GDM1 (cell line): ENCODE measurements at regions not wholly inside any gene's neighbourhood (a gene's known extent, or its start where the extent isn't known, plus 50 kb on each side); places are given as distances from the start of the nearest gene placed in this dataset.
"Not testable (repeated sequence)": the region's sequence is repeated elsewhere in the genome, so short reads cannot be mapped to it uniquely, and the experiment has no call there.

Experiments used
- DNase-seq: peaks from one replicate; lab custom pipeline; 2025; lab: John Stamatoyannopoulos, UW

GRCh38 chr6:135655055-135655454, 157.5 kb upstream of the AHI1 start:
- DNase-seq = no peak

DNA sequence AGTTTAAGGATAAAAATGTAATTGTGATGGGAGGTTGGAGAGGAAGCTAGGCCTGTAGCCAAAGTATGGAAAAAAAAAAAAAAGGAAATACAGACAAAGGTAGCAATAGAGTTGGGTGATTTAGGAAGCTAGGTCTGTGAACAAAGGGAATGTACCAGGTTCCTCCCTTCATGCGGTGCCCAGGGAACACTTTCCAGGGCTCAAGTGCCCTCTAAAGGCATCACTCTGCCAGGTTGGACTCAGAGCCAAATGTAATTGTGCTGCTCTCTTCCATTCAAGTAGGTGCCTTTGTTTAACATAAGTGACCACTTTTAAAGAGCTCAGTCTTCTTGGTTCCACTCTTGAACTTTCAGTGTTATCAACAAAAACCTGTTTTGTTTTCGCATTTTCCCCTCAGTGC, 159.7 kb upstream of the AHI1 start:
- DNase-seq = no peak

DNA sequence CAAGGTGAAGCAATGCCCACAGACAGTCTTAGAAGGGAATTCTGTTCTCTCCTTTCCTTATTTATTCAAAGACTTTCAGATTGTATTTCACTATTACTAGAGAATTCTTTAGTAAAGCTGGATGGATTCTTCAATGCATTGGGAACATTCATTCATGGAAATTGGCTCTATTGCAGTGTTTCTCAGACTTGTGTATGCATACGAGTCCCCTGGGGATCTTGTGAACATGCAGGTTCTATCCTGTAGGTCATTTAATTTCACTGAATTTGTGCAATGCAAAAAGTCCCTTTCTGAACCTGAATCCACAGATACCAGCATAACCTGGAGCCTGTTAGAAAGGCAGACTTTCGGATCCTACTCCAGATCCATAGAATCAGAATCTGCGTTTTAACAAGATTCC, 160.9 kb upstream of the AHI1 start:
- DNase-seq = no peak

DNA sequence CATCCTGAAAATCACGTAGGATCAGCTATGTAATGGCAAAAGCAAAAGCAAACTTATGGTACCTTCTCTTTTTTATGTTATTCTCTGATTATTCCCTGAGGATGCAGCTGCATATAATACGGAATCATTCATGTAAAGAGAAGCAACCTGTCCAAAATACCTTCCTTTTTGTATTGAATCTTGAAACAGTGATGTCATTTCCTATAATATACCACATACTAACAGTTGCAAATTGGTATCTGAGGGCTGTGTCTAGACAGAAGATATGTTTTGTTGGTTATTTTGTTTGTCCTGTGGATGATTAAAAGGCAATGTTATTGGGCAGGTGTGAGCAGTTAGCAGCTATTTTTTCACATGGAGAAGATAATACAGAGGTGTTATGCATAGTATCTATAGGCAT, 161.4 kb upstream of the AHI1 start:
- no peak for DNase-seq

DNA sequence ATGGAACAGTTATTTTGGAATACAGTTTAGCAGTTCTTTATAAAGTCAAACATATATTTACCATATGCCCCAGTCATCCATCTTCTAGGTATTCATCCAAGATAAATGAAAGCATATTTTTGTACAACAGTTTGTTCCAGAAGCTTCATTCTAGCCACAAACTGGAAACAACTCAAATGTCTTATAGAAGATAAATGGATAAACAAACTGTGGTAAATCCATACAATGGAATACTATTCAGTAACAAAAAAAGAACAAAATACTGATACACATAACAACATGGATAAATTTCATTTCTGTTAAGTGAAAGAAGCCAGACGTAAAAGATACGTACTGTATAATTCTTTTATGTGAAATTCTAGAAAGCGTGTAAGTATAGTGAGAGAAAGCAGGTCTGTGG, 167.0 kb upstream of the AHI1 start:
- no peak for DNase-seq

GRCh38 chr6:135665935-135666334, 168.4 kb upstream of the AHI1 start:
- no peak for DNase-seq

- no peak for DNase-seq
Measured at GRCh38 chr6:135667691-135668455, 170.3 kb upstream of the AHI1 start.

- DNase-seq = no peak
Measured at GRCh38 chr6:135672256-135672655, 174.7 kb upstream of the AHI1 start.

DNA sequence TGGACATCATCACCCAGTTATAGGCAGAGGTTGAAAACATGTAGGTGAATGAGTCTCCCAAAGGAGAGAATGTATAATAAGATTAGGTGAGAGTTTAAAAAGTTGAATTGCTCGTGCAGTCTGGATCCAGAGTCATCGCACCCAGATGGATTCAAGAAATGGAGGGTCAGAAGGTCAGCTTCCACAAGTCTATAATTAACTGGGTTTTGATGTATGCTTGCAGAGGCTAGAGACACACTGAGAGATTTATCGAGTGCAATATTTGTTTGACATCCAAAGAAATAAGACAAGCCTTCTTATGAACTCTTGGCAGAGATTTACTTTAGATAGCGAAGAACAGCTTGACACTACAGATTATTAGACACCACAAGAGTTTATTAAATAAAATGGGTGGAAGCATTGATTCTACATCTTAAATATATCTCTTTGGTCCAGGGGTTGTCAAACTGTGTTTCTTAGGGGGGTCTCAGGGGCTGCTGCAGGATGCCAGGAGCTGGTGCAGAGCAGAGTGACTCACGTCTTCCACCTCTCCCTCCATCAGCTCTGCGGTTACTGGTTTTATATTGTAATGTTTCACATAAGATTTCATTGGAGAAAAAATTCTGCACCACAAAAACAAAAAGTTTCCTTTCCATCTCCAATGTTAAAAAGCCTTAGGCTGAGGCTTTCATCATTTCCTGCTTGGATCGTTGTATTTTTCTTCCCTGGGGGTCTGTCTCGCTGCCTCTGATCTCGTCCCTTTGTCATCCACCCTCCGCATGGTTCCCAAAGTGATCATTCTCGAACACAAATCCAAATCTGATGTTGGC, 176.2 kb upstream of the AHI1 start:
- DNase-seq = no peak

DNA sequence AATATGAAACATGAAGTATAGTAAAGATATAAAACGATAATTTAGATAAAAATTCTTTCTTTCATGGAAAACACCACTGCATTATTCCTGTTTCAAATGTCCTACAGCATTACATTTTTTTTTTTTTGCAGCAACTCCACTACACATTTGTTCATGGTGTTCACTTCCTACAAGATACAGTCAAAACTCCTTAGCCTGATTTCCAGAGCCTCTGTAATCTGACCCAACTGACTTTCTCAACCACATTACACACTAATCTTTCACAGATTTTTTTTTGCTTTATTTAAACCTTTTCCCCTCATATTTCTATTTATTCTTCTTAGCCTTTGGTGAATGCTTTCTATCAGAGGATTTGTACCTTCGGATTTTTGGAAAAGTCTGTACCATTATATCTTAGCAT, 176.5 kb upstream of the PDE7B start:
- no peak for DNase-seq

- DNase-seq = no peak
Measured at GRCh38 chr6:135675862-135676261, 175.6 kb upstream of the PDE7B start.

DNA sequence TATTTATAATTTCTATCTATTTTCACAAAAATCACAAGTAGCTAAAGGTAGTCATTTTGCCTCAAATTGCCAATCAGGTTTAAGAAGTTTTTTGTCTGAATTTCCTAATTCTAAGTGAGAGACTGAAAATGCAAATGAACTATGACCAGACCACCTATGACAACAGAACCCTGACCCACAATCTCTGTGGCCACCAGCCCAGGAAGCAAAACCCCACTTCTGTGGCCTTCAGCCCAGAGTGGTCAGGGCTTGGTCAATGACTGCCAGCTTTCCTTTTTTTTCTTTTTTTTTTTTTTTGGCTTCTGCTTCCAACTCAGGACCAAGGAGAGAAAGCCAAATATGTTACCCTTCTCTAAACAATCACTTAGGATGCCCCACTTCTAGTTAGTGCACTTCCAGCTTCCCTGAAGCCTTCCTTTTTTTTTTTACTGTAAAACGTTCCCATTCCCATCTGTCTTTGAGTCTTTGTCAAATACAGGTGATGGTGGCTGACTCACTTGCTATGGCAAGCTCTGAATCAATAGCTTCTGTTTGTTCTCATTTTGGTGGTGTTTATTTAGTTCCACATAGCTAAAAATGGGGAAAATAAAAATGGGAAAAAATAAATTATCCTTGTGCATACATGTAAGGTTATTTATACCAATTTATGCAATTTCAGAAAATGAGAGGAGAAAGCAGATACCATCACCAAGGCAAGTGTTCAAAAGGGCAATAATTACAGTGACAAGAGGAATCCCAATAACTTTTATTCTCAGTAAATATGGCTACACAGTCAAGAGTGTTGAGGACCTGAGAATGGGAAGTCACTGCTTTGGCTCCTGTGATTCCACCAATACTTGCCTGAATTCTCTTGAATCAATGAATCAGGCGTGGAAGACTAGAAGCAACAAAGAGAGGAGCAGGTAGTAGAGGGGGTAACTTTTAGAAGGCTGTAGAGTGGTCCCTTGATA, 170.3 kb upstream of the PDE7B start:
- no peak for DNase-seq

- DNase-seq = peak; percentile 19
Measured at GRCh38 chr6:135686784-135687301, 164.7 kb upstream of the PDE7B start.

DNA sequence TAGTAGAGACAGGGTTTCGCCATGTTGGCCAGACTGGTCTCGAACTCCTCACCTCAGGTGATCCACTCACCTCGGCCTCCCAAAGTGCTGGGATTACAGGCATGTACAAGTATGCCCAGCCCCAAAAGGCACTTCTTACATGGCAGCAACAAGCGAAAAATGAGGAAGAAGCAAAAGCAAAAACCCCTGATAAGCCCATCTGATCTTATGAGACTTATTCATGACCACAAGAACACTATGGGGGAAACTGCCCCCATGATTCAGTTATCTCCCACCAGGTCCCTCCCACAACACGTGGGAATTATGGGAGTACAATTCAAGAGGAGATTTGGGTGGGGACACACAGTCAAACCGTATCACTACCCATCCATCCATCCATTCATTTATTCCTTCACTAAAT, 163.0 kb upstream of the PDE7B start:
- DNase-seq = not testable (repeated sequence)

DNA sequence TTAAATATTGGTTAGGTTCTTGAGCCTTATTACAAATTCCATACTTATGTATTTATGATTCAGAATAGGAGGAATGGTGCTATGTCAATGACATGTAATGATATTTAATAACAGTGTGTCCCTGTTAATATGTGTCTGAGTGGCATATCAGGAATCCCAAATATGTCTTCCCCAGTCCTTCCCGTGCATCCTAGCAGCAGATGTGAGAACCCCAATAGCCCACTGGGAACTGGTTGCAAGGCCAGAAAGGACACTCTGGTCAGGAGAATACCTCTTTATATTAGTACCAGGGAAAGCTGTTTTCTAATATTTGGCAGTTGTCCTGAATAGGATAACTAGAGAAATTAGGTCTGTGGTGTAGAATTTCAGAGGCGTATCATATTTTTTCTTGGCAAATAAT, 159.1 kb upstream of the PDE7B start:
- no peak for DNase-seq

- no peak for DNase-seq
Measured at GRCh38 chr6:135693811-135694370, 157.6 kb upstream of the PDE7B start.

- DNase-seq = no peak
Measured at GRCh38 chr6:135699705-135700104, 151.8 kb upstream of the PDE7B start.

GRCh38 chr6:135701426-135701825, 150.1 kb upstream of the PDE7B start:
- DNase-seq = no peak

DNA sequence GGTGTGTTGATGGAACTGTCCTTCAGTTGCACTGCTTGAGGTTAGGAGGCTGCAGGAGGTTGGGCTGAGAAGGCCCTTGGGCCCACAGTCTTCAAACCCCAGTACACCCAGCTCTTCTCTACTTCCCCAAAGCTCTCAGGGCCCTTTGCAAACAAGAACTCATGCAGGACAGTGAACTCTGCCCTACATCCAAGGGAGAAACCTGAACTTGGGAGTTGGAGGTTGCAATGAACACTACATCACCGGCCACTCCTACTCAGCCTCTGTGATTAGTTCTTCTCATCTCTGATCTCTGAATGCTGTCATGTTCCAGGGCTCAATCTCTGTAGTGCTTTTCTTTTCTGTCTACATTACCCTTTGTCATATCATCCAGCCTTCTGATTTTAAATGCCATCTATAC, 148.5 kb upstream of the PDE7B start:
- no peak for DNase-seq

- no peak for DNase-seq
Measured at GRCh38 chr6:135703621-135704020, 147.9 kb upstream of the PDE7B start.

GRCh38 chr6:135707426-135707825, 144.1 kb upstream of the PDE7B start:
- no peak for DNase-seq

GRCh38 chr6:135710042-135710441, 141.5 kb upstream of the PDE7B start:
- no peak for DNase-seq
